PFSK-1 (cell line): ENCODE measurements at regions not wholly inside any gene's neighbourhood (a gene's known extent, or its start where the extent isn't known, plus 50 kb on each side); places are given as distances from the start of the nearest gene placed in this dataset.

Experiments
- FOXP2 ChIP-seq: optimal IDR thresholded peaks from 2 replicates; pipeline ENCODE3; 2011; ENCODE audit warnings: borderline replicate concordance, control low read depth, inconsistent platforms; ENCODE audit not compliant: insufficient read depth; ENCODE audit errors: extremely low read length, extremely low read depth
- POLR2AphosphoS5 ChIP-seq: IDR thresholded peaks from 2 replicates; pipeline ENCODE4 v1.6.1; 2012; ENCODE audit warnings: low read depth, mild to moderate bottlenecking, control low read depth, low read length, moderate library complexity
- SIN3A ChIP-seq: IDR thresholded peaks from 2 replicates; pipeline ENCODE4 v1.6.1; 2012; ENCODE audit warnings: mild to moderate bottlenecking, low read length, moderate library complexity, borderline replicate concordance; ENCODE audit not compliant: insufficient read depth
- TAF1 ChIP-seq: IDR thresholded peaks from 2 replicates; pipeline ENCODE4 v1.6.1; 2012; ENCODE audit warnings: low read length, control low read depth, borderline replicate concordance; ENCODE audit not compliant: insufficient read depth
- TF ChIP-seq, protein P1 (sequence below), 2 experiments: IDR thresholded peaks; 2 replicates each; pipeline versions ENCODE4 v1.6.1 to v1.8.0; 2011 to 2012; ENCODE audit warnings: low read depth in 2 of 2, low read length in 2 of 2, control low read depth in 1 of 2, inconsistent platforms in 1 of 2, mild to moderate bottlenecking in 1 of 2, moderate library complexity in 1 of 2; ENCODE audit not compliant: insufficient read depth in 1 of 2

DNA sequence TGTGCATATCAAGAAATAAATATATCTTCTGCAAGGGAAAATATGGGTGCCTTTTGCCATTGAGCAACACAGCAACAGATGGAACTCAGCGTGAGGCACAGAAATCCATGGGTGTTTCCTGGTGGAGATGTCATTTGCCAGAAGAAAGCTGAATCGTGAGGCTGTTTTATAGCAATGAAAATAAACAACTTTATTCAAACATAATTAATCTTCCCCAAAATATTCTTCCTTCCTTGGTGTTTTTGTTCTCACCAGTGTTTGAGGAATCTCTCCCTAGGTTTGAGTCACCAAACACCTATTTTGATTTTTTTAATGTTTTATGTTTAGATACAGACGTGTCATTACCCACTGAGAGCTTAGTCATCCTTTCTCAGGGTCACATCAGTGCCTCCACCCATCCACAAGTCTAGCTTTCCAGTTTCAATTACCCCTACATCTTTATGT, 65.8 kb upstream of the PAPPA start:
- TF ChIP-seq TAF1 (no peak), SIN3A (no peak), POLR2AphosphoS5 (no peak), FOXP2 (no peak)
- TF ChIP-seq, protein P1, sequence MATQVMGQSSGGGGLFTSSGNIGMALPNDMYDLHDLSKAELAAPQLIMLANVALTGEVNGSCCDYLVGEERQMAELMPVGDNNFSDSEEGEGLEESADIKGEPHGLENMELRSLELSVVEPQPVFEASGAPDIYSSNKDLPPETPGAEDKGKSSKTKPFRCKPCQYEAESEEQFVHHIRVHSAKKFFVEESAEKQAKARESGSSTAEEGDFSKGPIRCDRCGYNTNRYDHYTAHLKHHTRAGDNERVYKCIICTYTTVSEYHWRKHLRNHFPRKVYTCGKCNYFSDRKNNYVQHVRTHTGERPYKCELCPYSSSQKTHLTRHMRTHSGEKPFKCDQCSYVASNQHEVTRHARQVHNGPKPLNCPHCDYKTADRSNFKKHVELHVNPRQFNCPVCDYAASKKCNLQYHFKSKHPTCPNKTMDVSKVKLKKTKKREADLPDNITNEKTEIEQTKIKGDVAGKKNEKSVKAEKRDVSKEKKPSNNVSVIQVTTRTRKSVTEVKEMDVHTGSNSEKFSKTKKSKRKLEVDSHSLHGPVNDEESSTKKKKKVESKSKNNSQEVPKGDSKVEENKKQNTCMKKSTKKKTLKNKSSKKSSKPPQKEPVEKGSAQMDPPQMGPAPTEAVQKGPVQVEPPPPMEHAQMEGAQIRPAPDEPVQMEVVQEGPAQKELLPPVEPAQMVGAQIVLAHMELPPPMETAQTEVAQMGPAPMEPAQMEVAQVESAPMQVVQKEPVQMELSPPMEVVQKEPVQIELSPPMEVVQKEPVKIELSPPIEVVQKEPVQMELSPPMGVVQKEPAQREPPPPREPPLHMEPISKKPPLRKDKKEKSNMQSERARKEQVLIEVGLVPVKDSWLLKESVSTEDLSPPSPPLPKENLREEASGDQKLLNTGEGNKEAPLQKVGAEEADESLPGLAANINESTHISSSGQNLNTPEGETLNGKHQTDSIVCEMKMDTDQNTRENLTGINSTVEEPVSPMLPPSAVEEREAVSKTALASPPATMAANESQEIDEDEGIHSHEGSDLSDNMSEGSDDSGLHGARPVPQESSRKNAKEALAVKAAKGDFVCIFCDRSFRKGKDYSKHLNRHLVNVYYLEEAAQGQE (IDR thresholded peaks at IDR 0.05; ENCODE audit: insufficient read depth in 1 of 2, low read depth in 2 of 2, low read length in 2 of 2): no peak

DNA sequence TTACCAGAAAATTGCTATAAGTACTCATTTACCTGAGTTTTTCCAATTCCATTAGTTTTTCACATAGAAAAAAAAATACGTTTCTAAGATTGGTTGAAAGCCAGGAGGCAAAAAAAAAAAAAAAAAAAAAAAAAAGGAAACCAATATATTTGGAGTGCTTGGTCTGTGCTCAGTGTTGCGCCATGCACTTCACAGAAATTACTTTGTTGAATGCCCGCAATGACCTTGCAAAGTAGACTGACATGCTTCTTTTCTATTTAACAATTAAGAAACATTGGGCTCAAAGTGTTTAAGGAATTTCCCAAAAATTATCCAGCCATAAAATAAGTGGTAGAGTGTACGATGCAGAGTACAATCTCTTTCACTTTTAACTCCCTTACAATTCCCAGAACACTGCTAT, 65.2 kb upstream of the PAPPA start:
- TF ChIP-seq SIN3A (no peak), POLR2AphosphoS5 (no peak), FOXP2 (no peak), TAF1 (no peak)
- TF ChIP-seq, protein P1 (IDR thresholded peaks at IDR 0.05; ENCODE audit: insufficient read depth in 1 of 2, low read depth in 2 of 2, low read length in 2 of 2): no peak

DNA sequence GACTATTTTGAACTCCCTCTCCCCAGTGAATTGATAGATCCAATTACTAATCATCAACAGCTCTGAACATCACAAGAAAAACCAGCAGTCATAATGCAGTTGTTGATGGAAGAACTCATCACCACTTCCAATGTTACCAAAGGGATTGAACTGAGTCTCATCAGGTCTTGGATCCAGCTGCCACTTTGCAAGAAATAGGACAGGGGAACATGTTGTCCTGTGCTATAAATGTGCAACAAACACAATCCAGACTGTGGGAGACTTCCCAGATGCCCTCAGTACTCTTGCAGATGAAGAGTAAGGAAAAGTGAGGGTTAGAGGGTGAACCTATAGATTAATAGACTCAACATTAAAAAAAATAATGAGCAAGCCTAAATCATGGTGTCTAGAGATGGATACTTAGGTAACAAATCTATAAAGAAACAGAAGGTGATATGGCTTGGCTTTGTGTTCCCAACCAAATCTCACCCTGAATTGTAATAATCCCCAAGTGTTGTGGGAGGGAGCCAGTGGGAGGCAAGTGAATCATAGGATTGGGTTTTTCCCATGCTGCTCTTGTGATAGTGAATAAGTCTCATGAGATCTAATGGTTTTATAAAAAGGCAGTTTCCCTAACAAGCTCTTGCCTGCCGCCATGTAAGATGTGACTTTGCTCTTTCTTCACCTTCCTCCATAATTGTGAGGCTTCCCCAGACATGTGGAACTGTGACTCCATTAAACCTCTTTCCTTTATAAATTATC, 63.4 kb upstream of the PAPPA start:
- no peak for TF ChIP-seq SIN3A
- no peak for TF ChIP-seq TAF1
- TF ChIP-seq, protein P1 (IDR thresholded peaks at IDR 0.05; ENCODE audit: insufficient read depth in 1 of 2, low read depth in 2 of 2, low read length in 2 of 2): no peak
- no peak for TF ChIP-seq POLR2AphosphoS5
- no peak for TF ChIP-seq FOXP2

DNA sequence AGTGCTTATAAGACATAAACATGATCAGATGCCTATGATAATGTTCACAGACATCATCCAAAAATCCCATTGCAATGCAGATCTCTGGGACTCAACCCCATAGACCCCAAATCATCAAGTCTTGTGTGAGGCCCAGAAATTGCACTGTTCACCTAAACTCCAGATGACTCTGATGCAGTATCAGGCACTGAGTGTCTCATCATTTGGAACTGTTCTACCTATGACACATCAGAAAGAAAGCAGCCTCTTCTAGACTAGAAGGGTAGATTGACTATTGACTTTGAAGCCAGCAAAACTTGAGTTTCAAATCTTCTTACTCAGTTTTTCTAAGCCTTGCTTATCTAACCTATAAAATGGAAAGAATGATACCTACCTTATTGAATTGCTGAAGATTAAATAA, 58.7 kb upstream of the PAPPA start:
- no peak for TF ChIP-seq POLR2AphosphoS5
- TF ChIP-seq, protein P1 (IDR thresholded peaks at IDR 0.05; ENCODE audit: insufficient read depth in 1 of 2, low read depth in 2 of 2, low read length in 2 of 2): no peak
- no peak for TF ChIP-seq TAF1
- TF ChIP-seq SIN3A: no peak
- no peak for TF ChIP-seq FOXP2
